CD8-positive, alpha-beta memory T cell (primary cell): ENCODE measurements at regions not wholly inside any gene's neighbourhood (a gene's known extent, or its start where the extent isn't known, plus 50 kb on each side); places are given as distances from the start of the nearest gene placed in this dataset.
A peak's percentile ranks its signal among the peaks of the same experiment; 100 is the strongest.

Experiments used
- CTCF ChIA-PET: fragments of 350-600 bp; sonication (Branson Sonifier 250); formaldehyde crosslinking; loops from one replicate; lab custom pipeline; 2021; ENCODE audit warnings: antibody characterized with exemption; lab: Charles Lee
- POLR2A ChIA-PET: fragments of 350-600 bp; sonication (Branson Sonifier 250); formaldehyde crosslinking; loops from one replicate; lab custom pipeline; 2021; ENCODE audit warnings: antibody characterized with exemption; lab: Charles Lee
- DNase-seq, 5 donors: peaks; one replicate each; pipeline versions ENCODE4 v3.0.0 to v3.0.0-alpha.2; 2020 to 2022; ENCODE audit warnings: mixed read lengths in 1 of 5
- H3K27ac ChIP-seq: one replicate; pipeline ENCODE4 v1.7.0; 2013; ENCODE audit warnings: low read depth, mild to moderate bottlenecking, low read length, moderate library complexity
- H3K27me3 ChIP-seq: 2 replicates; pipeline ENCODE4 v1.7.0; 2013; ENCODE audit warnings: low read length, mild to moderate bottlenecking; ENCODE audit not compliant: insufficient read depth, poor library complexity, severe bottlenecking
- H3K36me3 ChIP-seq: 2 replicates; pipeline ENCODE4 v1.7.0; 2013; ENCODE audit warnings: mild to moderate bottlenecking, low read length, moderate library complexity; ENCODE audit not compliant: insufficient read depth
- H3K4me1 ChIP-seq: 2 replicates; pipeline ENCODE4 v1.7.0; 2013; ENCODE audit warnings: mild to moderate bottlenecking, low read length, moderate library complexity; ENCODE audit not compliant: insufficient read depth
- H3K4me3 ChIP-seq: 2 replicates; pipeline ENCODE4 v1.7.0; 2013; ENCODE audit warnings: mild to moderate bottlenecking, low read length
- H3K9me3 ChIP-seq: 2 replicates; pipeline ENCODE4 v1.7.0; 2013; ENCODE audit warnings: mild to moderate bottlenecking, low read length
- H3K27ac Mint-ChIP-seq, 8 donors: one replicate each; pipeline ENCODE4 v1.8.0; 2020 to 2021; ENCODE audit warnings: mixed read lengths in 8 of 8, mild to moderate bottlenecking in 6 of 8, inconsistent platforms in 3 of 8, moderate library complexity in 3 of 8
- H3K27me3 Mint-ChIP-seq, 2 donors: one replicate each; pipeline ENCODE4 v1.8.0; 2020 to 2021; ENCODE audit warnings: mixed read lengths in 2 of 2, mild to moderate bottlenecking in 1 of 2, moderate library complexity in 1 of 2
- H3K36me3 Mint-ChIP-seq, 3 donors: one replicate each; pipeline ENCODE4 v1.8.0; 2020 to 2021; ENCODE audit warnings: mixed read lengths in 3 of 3, inconsistent platforms in 1 of 3, mild to moderate bottlenecking in 1 of 3
- H3K4me1 Mint-ChIP-seq, 3 donors: one replicate each; pipeline ENCODE4 v1.8.0; 2020 to 2021; ENCODE audit warnings: mixed read lengths in 3 of 3, inconsistent platforms in 1 of 3, mild to moderate bottlenecking in 1 of 3
- H3K4me3 Mint-ChIP-seq, 7 donors: one replicate each; pipeline ENCODE4 v1.8.0; 2020 to 2021; ENCODE audit warnings: mixed read lengths in 7 of 7, mild to moderate bottlenecking in 6 of 7, moderate library complexity in 4 of 7, inconsistent platforms in 2 of 7
- H3K9me3 Mint-ChIP-seq, 5 donors: one replicate each; pipeline ENCODE4 v1.8.0; 2020 to 2022; ENCODE audit warnings: mixed read lengths in 5 of 5, mild to moderate bottlenecking in 3 of 5, moderate library complexity in 2 of 5, inconsistent platforms in 1 of 5

- no peak overlapping the region for H3K4me3 Mint-ChIP-seq
Observed at GRCh38 chr17:34727601-34728000, 148.2 kb downstream of the TMEM132E start.

GRCh38 chr17:34726536-34727384 lies 147.4 kb downstream of the TMEM132E start:
- Mint-ChIP-seq H3K27ac (no peak overlapping the region), H3K27me3 (peaks cover 0 to 32% of the 10 kb centered on the region in 2 donors)

More at GRCh38 chr17:34727601-34728000, 148.2 kb downstream of the TMEM132E start:
- peaks cover 0 to 6% (median 3%) of the 10 kb centered on the region in 5 donors for H3K9me3 Mint-ChIP-seq
- Histone ChIP-seq H3K36me3 (no peaks in the 10 kb centered on the region), H3K4me3 (no peak overlapping the region), H3K9me3 (no peaks in the 10 kb centered on the region), H3K27me3 (no peaks in the 10 kb centered on the region), H3K27ac (no peak overlapping the region), H3K4me1 (no peaks in the 10 kb centered on the region)
- peaks cover 2 to 38% of the 10 kb centered on the region in 2 donors for H3K27me3 Mint-ChIP-seq
- no peak for DNase-seq
- H3K4me1 Mint-ChIP-seq, result no peaks in the 10 kb centered on the region
- H3K36me3 Mint-ChIP-seq, result no peaks in the 10 kb centered on the region
- ChIA-PET POLR2A (no interaction called here), CTCF (no interaction called here)
- no peak overlapping the region for H3K27ac Mint-ChIP-seq

DNA sequence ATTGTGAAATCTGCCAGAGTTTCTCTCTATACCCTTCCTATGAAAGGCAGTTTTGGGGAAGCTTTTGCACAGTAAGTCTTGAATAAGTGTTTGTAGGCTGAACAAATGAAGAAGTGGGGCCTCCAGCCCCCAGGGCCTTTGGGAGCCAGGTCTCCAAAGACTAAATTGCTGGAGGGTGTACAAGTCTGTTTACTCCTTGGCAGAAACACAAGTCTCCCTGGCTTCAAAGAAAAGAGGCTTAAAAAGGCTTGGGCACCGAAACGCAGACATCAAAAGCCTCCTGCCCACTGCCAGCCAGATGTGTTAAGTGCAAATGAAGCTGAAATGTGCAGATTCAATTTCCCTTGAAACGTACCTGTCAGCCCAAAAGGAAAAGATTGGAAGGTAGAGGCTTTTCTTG lies 146.3 kb downstream of the TMEM132E start:
- H3K36me3 Mint-ChIP-seq, result no peaks in the 10 kb centered on the region
- H3K27ac Mint-ChIP-seq, result no peak overlapping the region
- no peaks in the 10 kb centered on the region for H3K36me3 ChIP-seq
- peaks cover 0 to 23% of the 10 kb centered on the region in 2 donors for H3K27me3 Mint-ChIP-seq
- H3K9me3 ChIP-seq, result no peaks in the 10 kb centered on the region
- H3K4me3 Mint-ChIP-seq, result no peak overlapping the region
- DNase-seq, result no peak
- H3K27ac ChIP-seq, result no peak overlapping the region
- ChIA-PET CTCF (no interaction called here), POLR2A (no interaction called here)
- no peak overlapping the region for H3K4me3 ChIP-seq
- no peaks in the 10 kb centered on the region for H3K4me1 ChIP-seq
- no peaks in the 10 kb centered on the region for H3K27me3 ChIP-seq
- H3K4me1 Mint-ChIP-seq, result no peaks in the 10 kb centered on the region
- H3K9me3 Mint-ChIP-seq, result no peaks in the 10 kb centered on the region

More at GRCh38 chr17:34726536-34727384, 147.4 kb downstream of the TMEM132E start:
- Histone ChIP-seq H3K36me3 (no peaks in the 10 kb centered on the region), H3K27ac (no peak overlapping the region), H3K9me3 (no peaks in the 10 kb centered on the region), H3K27me3 (no peaks in the 10 kb centered on the region), H3K4me1 (no peaks in the 10 kb centered on the region), H3K4me3 (no peak overlapping the region)
- no peak overlapping the region for H3K4me3 Mint-ChIP-seq
- POLR2A ChIA-PET, result no interaction called here
- no peaks in the 10 kb centered on the region for H3K36me3 Mint-ChIP-seq
- H3K4me1 Mint-ChIP-seq, result no peaks in the 10 kb centered on the region
- H3K9me3 Mint-ChIP-seq, result peaks cover 0 to 4% (median 2%) of the 10 kb centered on the region in 5 donors
- CTCF ChIA-PET, result no interaction called here
- no peak for DNase-seq

DNA sequence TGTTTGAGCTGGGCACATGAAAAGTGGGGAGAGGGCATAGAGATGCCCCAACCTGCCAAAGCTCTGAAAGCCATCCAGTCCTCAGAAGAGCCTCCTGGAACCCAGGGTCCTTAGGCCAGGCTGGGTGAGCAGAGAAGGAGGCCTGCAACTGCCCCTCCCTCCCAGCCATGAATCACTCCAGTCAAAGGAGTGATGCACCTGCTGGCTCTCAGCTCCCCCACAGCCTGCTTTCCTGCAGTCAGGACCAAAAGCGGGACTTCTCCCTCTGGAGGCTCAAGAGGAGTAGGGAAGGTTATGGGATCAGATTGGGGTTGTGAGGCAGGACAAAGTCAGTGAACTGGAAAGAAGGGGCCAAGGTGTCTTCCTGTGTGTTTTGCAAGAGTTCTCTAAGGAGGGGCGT lies 145.6 kb downstream of the TMEM132E start:
- Mint-ChIP-seq H3K36me3 (no peaks in the 10 kb centered on the region), H3K27me3 (peaks cover 0 to 18% of the 10 kb centered on the region in 2 donors), H3K9me3 (no peaks in the 10 kb centered on the region), H3K27ac (no peak overlapping the region), H3K4me1 (no peaks in the 10 kb centered on the region), H3K4me3 (no peak overlapping the region)
- H3K27me3 ChIP-seq, result no peaks in the 10 kb centered on the region
- H3K27ac ChIP-seq, result no peak overlapping the region
- H3K9me3 ChIP-seq, result no peaks in the 10 kb centered on the region
- POLR2A ChIA-PET, result no interaction called here
- no peaks in the 10 kb centered on the region for H3K4me1 ChIP-seq
- DNase-seq, result no peak
- CTCF ChIA-PET, result no interaction called here
- H3K36me3 ChIP-seq, result no peaks in the 10 kb centered on the region
- H3K4me3 ChIP-seq, result no peak overlapping the region

GRCh38 chr17:34723875-34724274 lies 144.5 kb downstream of the TMEM132E start:
- Histone ChIP-seq H3K27ac (no peak overlapping the region), H3K9me3 (no peaks in the 10 kb centered on the region), H3K36me3 (no peaks in the 10 kb centered on the region), H3K4me1 (no peaks in the 10 kb centered on the region), H3K27me3 (no peaks in the 10 kb centered on the region), H3K4me3 (no peak overlapping the region)
- no peaks in the 10 kb centered on the region for H3K4me1 Mint-ChIP-seq
- H3K4me3 Mint-ChIP-seq, result no peak overlapping the region
- no peaks in the 10 kb centered on the region for H3K9me3 Mint-ChIP-seq
- no peaks in the 10 kb centered on the region for H3K36me3 Mint-ChIP-seq
- H3K27ac Mint-ChIP-seq, result no peak overlapping the region
- H3K27me3 Mint-ChIP-seq, result peaks cover 0 to 18% of the 10 kb centered on the region in 2 donors
- POLR2A ChIA-PET, result no interaction called here
- CTCF ChIA-PET, result no interaction called here
- no peak for DNase-seq

GRCh38 chr17:34721326-34721725 lies 141.9 kb downstream of the TMEM132E start:
- no peak for DNase-seq
- Histone ChIP-seq H3K27ac (no peak overlapping the region), H3K9me3 (no peaks in the 10 kb centered on the region), H3K4me1 (no peaks in the 10 kb centered on the region), H3K27me3 (no peaks in the 10 kb centered on the region), H3K4me3 (no peak overlapping the region), H3K36me3 (no peaks in the 10 kb centered on the region)
- POLR2A ChIA-PET, result no interaction called here
- CTCF ChIA-PET, result no interaction called here
- Mint-ChIP-seq H3K9me3 (no peaks in the 10 kb centered on the region), H3K36me3 (no peaks in the 10 kb centered on the region), H3K27ac (peak overlapping the region in 1 of 8 donors; percentile 47), H3K4me1 (no peaks in the 10 kb centered on the region), H3K4me3 (no peak overlapping the region), H3K27me3 (peaks cover 2 to 16% of the 10 kb centered on the region in 2 donors)

DNA sequence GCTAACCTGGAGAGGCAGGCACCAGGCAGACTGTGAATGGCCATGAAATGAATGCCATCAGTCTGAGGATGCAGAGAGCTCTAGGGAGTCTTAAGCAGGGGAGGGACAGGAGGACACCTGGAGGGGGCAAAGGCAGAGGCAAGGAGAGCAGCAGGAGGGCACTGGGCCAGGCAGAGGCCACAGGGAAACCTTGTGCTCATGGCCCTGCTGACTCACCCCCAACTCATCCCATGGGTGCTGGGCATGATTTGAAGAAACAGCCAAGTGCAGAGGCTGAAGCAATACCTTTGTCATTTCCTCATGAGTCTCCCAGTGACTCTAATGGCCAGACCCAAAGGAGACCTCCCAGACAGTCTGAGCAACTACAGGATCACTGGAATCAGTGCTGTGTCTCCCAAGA lies 141.4 kb downstream of the TMEM132E start:
- Histone ChIP-seq H3K4me3 (no peak overlapping the region), H3K27ac (no peak overlapping the region), H3K36me3 (no peaks in the 10 kb centered on the region), H3K4me1 (no peaks in the 10 kb centered on the region), H3K9me3 (no peaks in the 10 kb centered on the region), H3K27me3 (no peaks in the 10 kb centered on the region)
- no peaks in the 10 kb centered on the region for H3K9me3 Mint-ChIP-seq
- no peaks in the 10 kb centered on the region for H3K4me1 Mint-ChIP-seq
- ChIA-PET POLR2A (no interaction called here), CTCF (no interaction called here)
- H3K27me3 Mint-ChIP-seq, result peaks cover 2 to 16% of the 10 kb centered on the region in 2 donors
- H3K4me3 Mint-ChIP-seq, result no peak overlapping the region
- no peak for DNase-seq
- H3K27ac Mint-ChIP-seq, result no peak overlapping the region
- H3K36me3 Mint-ChIP-seq, result no peaks in the 10 kb centered on the region

GRCh38 chr17:34719569-34719968 lies 140.2 kb downstream of the TMEM132E start:
- no peaks in the 10 kb centered on the region for H3K36me3 ChIP-seq
- H3K4me1 Mint-ChIP-seq, result no peaks in the 10 kb centered on the region
- no peaks in the 10 kb centered on the region for H3K27me3 ChIP-seq
- no peak overlapping the region for H3K4me3 ChIP-seq
- no peak overlapping the region for H3K27ac ChIP-seq
- ChIA-PET CTCF (no interaction called here), POLR2A (no interaction called here)
- H3K4me1 ChIP-seq, result no peaks in the 10 kb centered on the region
- H3K36me3 Mint-ChIP-seq, result no peaks in the 10 kb centered on the region
- DNase-seq, result no peak
- H3K27ac Mint-ChIP-seq, result no peak overlapping the region
- H3K4me3 Mint-ChIP-seq, result no peak overlapping the region
- H3K27me3 Mint-ChIP-seq, result peaks cover 2 to 27% of the 10 kb centered on the region in 2 donors
- no peaks in the 10 kb centered on the region for H3K9me3 Mint-ChIP-seq
- H3K9me3 ChIP-seq, result no peaks in the 10 kb centered on the region
